ENCODE measurements at regions not wholly inside any gene's neighbourhood (a gene's known extent, or its start where the extent isn't known, plus 50 kb on each side); places are given as distances from the start of the nearest gene placed in this dataset.

- H3K18ac ChIP-seq (ENCODE audit: low read depth, low read length) = no peak overlapping the region
- CTCF ChIA-PET = no interaction called here
- in situ Hi-C loops (cut with MboI; ENCODE audit: low sequenced_read_pairs) = no loop called here
These were observed 86.9 kb upstream of the SPANXN4 start for GRCh38 chrX:142938793-142939192.

More at GRCh38 chrX:142938793-142939192, 86.9 kb upstream of the SPANXN4 start:
- H2AK5ac ChIP-seq (ENCODE audit: low read depth, low read length) = no peak overlapping the region
- H3K36me3 ChIP-seq (ENCODE audit: control insufficient read depth, insufficient read depth, low read length) = no peaks in the 10 kb centered on the region
- H4K5ac ChIP-seq (ENCODE audit: low read depth, low read length) = no peak overlapping the region
- no peak overlapping the region for H4K91ac ChIP-seq (ENCODE audit: insufficient read depth, low read depth, low read length)
- H3K9me1 ChIP-seq (ENCODE audit: insufficient read depth, low read length) = no peaks in the 10 kb centered on the region
- TF ChIP-seq ELK1 (IDR thresholded peaks at IDR 0.05; ENCODE audit: borderline replicate concordance, low read depth, low read length) = no peak
- no peak for TF ChIP-seq USF2 (IDR thresholded peaks at IDR 0.05; ENCODE audit: low read depth, low read length)
- TF ChIP-seq POLR2A (IDR thresholded peaks at IDR 0.05; ENCODE audit: low read depth, low read length) = no peak
- TF ChIP-seq MXI1 (IDR thresholded peaks at IDR 0.05; ENCODE audit: borderline replicate concordance, low read depth, low read length) = no peak
- no peak for TF ChIP-seq FOS (IDR thresholded peaks at IDR 0.05; ENCODE audit: low read depth, low read length)
- no peak for TF ChIP-seq BHLHE40 (IDR thresholded peaks at IDR 0.05; ENCODE audit: low read depth, low read length)
- no peak for TF ChIP-seq CHD1 (IDR thresholded peaks at IDR 0.05; ENCODE audit: low read depth, low read length)
- no peak for TF ChIP-seq RAD21 (IDR thresholded peaks at IDR 0.05; ENCODE audit: low read length)
- TF ChIP-seq MAFK (IDR thresholded peaks at IDR 0.05; ENCODE audit: low read depth, low read length) = no peak
- TF ChIP-seq NFE2L2 (IDR thresholded peaks at IDR 0.05; ENCODE audit: low read depth, low read length) = no peak
- TF ChIP-seq CEBPB (IDR thresholded peaks at IDR 0.05; ENCODE audit: low read depth, low read length) = no peak
- TF ChIP-seq RCOR1 (IDR thresholded peaks at IDR 0.05; ENCODE audit: insufficient replicate concordance, low read length) = no peak
- TF ChIP-seq CTCF (conservative IDR thresholded peaks at IDR 0.05; ENCODE audit: low read depth, low read length) = no peak
- no peak for TF ChIP-seq RFX5 (IDR thresholded peaks at IDR 0.05; ENCODE audit: low read depth, low read length)
- BruUV-seq (replicated peaks) = no TSS peak
- no peaks in the 10 kb centered on the region for H3K4me1 ChIP-seq (ENCODE audit: control insufficient read depth, insufficient read depth, low read length)
- H2AK9ac ChIP-seq (replicated peaks; ENCODE audit: low read depth, low read length, poor library complexity) = no peak overlapping the region
- H2AFZ ChIP-seq (replicated peaks; ENCODE audit: low read length, poor library complexity) = no peak overlapping the region
- H3K79me1 ChIP-seq (ENCODE audit: low read depth in 1 of 2, low read length in 2 of 2) = no peaks in the 10 kb centered on the region
- no CpG with 5 or more reads among the region's 3 CpGs for WGBS, 2 experiments (ENCODE audit: extremely low coverage in 2 of 2, insufficient read length in 1 of 2)
- H3K9ac ChIP-seq (ENCODE audit: low read depth, low read length) = no peak overlapping the region
- H4K8ac ChIP-seq (ENCODE audit: low read depth in 2 of 2, low read length in 2 of 2) = no peak overlapping the region
- peaks cover 2% of the 10 kb centered on the region; the same call in 1 of the 2 replicates for H3K9me3 ChIP-seq (ENCODE audit: control insufficient read depth, insufficient read depth, low read length)
- no peak overlapping the region for H2BK15ac ChIP-seq (ENCODE audit: low read depth, low read length)
- no peak overlapping the region for H2BK120ac ChIP-seq (ENCODE audit: low read depth, low read length)
- no peak overlapping the region for H3K4me3 ChIP-seq (ENCODE audit: insufficient read depth, low read depth, low read length)
- H3K27ac ChIP-seq (ENCODE audit: insufficient read depth, low read length) = no peak overlapping the region
- H3K27me3 ChIP-seq (ENCODE audit: control insufficient read depth, insufficient read depth, low read length) = no peaks in the 10 kb centered on the region
- ATAC-seq (ENCODE audit: low read depth) (no peak), DNase-seq (no peak)
- H3K14ac ChIP-seq (replicated peaks; ENCODE audit: low read depth, low read length) = no peak overlapping the region
- H3K4me2 ChIP-seq (ENCODE audit: low read depth, low read length) = no peak overlapping the region
- no peak overlapping the region for H3K23ac ChIP-seq (ENCODE audit: low read depth, low read length)
- intact Hi-C loops (cut with micrococcal nuclease) = no loop called here
- no peaks in the 10 kb centered on the region for H4K20me1 ChIP-seq (ENCODE audit: insufficient read depth, low read length)
- dilution Hi-C loops (cut with HindIII; ENCODE audit: low sequenced_read_pairs, unreplicated experiment) = no loop called here
- POLR2A ChIA-PET (ENCODE audit: unreplicated experiment) = no interaction called here
- no peak overlapping the region for H2BK20ac ChIP-seq (ENCODE audit: low read depth, low read length)
- H3K56ac ChIP-seq (ENCODE audit: extremely low read depth, insufficient read depth, low read length) = no peak overlapping the region
- H2BK5ac ChIP-seq (ENCODE audit: low read depth, low read length, poor library complexity, severe bottlenecking) = no peak overlapping the region
- no peak overlapping the region for H3K4ac ChIP-seq (ENCODE audit: low read depth, low read length)
